HK-2 (cell line): ENCODE measurements at regions not wholly inside any gene's neighbourhood (a gene's known extent, or its start where the extent isn't known, plus 50 kb on each side); places are given as distances from the start of the nearest gene placed in this dataset.

Experiments used
- DNase-seq: peaks from one replicate; pipeline ENCODE4 v3.0.0-alpha.2; 2018; ENCODE audit not compliant: unreplicated experiment

DNA sequence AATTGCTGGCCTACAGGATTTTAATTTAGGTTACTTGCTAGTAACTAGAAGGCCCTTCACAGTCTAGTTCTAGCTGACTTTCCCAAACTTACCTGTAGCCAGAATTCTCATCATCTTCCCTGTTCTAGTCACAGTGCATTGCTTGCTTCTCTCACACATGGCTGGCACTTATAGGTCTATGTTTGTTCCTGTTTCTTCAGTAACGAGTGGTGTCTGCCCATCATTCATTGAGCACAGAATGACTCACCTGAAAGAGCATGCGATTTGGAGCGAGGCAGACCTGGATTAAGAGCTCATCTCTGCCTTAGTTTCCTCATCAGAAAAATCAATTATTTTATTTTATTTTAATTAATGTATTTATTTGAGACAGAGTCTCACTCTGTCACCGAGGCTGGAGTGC is 201.7 kb upstream of the ANK2 start:
- DNase-seq, result no peak

- no peak for DNase-seq
These were observed 200.5 kb upstream of the ANK2 start for GRCh38 chr4:112848911-112849310.

- DNase-seq, result no peak
These were observed 196.9 kb upstream of the ANK2 start for GRCh38 chr4:112852601-112853000.

DNA sequence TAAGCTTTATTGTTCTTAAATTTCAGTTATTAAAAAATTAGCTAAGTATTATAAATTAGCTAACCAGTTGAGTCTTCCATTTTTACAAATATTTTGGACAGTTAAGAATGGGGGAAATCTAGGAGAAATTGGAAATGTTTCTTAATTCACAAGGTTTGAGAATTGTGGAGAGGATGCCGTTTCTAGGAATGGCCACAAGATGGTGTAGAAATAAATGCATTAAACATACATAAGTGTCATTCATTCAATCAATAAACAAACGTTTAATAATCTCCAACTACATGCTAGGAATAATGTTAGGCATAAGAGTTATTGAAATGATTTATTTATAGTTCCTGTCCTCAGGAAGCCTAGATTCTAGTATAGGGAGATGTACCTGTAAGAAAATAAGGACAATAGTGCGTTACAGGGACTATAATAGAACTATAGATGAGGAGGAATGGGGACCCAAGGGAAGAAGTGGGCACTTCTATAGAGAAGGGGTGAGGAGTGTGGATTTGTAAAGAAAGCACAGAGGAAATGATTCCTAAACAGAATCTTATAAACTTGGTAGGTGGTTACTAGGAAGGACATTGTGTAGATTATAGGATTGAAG is 195.7 kb upstream of the ANK2 start:
- no peak for DNase-seq

- DNase-seq, result no peak
These were observed 195.0 kb upstream of the ANK2 start for GRCh38 chr4:112854420-112854819.

DNA sequence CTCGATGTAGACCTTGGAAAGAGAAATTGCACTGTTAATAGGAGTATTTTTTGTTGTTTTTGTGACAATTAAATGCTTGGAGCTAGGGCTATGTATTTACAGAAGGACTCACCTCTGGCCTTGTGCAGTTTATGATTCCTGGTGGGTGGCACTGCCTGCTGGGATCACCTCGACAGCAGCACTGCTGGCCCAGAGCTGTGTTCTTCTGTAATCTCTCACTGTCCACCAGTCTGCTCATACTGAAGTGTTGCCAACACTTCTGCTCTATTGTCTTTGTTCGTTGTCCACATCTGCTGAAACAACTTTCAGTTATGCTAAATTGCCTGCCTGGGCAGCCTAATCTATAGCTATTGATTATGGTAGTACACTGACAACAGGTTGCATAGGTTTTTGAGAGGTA is 194.4 kb upstream of the ANK2 start:
- DNase-seq, result no peak

DNA sequence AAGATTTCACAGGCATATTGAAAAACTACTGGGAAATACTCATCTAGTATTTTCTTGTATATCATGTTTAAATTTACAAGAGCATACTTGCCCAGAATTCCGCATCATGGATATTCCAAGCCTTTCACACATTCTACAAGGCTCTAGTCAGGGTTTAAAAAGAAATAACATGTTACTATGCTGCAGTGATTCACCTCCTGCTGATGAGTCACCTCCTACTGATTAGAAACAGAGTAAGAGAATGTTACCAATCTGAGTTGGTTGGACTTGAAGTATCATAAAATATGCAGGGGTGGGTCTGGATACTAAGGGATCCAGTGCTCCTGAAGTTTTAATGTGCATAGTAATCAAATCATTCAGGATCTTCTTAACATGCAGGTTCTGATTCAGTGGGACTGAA is 192.0 kb upstream of the ANK2 start:
- DNase-seq, result no peak

GRCh38 chr4:112858751-112859150 is 190.7 kb upstream of the ANK2 start:
- DNase-seq, result no peak

- DNase-seq, result no peak
These were observed 189.8 kb upstream of the ANK2 start for GRCh38 chr4:112859456-112860184.

DNA sequence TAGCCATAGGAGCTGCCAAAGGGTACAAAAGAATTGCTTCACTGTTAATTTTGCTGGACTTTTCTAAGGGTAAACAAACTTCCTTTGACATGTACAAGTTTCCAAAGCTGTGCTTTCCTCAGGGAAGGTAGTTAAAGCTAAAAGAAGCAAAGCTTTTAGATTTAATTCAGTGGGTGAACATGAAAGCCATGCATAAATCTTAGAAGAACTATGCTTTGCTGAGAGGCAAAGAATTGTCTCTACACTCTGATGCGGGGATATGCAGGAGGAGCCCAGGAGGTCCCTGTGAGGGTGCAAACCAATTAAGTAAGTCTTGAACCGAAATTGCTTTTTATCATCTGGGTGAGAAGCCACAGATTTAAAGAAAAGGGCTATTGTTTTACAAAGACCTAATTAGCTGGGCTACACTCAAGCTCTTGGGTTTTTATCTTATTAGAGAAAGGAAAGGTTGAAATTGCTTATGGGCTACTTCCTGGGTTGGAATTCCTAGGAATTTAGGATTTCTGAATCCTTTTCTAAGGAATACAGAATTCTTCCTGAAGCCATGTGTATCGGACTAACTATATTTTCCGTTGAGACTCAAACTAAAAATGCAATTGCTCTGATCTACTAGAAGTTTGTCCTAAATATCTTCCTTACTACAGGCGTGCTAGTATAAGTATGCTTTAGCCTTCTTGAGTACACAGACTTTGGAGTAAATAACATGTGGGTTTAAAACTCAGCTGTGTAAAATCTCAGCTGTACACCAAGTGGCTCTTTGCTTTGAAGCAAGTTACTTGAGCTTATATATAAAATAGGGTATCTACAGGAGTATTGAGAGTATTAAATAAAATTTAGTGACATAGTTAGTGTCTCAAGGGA is 188.4 kb upstream of the ANK2 start:
- no peak for DNase-seq

DNA sequence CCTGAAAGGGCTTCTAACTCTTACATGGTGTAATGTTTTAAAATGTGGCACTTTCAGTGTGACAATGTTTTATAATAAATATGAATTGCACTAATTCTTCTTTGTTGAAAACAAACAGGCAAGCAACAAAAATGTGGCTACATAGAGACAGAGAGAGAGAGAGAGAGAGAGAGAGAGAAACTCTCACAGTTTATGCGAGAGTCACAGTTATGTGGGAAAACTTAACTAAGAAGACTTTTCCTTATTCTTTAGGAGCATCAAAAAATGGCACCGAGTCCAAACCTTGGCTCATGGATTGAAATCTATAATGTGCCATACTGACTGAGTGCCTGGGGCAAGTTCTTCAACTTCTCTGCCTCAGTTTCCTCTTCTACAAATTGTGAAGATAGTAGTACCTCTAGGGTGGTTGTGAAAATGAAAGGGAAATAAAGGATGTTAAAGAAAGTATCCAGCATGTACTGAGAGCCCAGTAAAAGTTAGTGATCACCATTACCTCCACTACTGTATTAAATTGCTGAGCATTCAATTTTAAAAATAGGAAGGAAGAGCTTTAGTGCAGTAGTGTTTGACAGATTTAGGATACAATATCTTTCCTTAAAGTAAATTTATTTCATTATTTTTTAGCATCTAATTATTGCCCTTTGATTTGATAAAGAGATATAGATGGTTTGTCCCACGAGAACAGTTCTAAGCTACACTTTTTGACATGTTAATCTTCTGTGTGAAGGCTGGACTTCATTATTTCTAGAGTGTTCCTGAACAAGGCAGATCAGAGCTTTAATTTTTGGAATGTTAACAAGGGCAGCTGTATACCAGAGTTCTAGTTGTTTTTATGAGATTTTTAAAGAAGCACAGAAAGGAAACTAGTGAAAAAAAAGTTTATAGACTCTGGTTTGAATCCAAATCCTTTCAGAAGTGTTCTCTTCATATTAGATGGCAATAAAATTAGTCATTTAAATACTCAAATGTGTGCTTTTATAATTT is 187.5 kb upstream of the ANK2 start:
- DNase-seq, result no peak

DNA sequence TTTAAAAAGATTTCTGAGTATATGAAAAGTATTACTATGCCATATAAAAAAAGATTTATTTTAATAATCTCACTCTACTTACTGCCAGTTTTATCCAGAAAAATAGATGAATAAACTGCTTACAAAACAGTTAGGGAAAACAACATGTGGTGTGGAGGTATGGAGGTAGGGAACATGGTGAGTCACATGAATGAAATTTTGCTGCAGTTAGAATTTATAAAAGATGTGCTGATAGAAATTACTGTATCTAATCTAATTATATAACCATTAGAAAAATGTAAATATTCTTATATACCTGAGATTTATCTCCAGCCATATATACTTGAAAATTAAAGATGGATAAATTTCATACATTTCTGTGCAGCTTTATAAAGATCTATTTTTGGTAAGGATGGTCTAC is 184.0 kb upstream of the ANK2 start:
- DNase-seq, result no peak

- DNase-seq, result no peak
These were observed 173.1 kb upstream of the ANK2 start for GRCh38 chr4:112876316-112876715.

DNA sequence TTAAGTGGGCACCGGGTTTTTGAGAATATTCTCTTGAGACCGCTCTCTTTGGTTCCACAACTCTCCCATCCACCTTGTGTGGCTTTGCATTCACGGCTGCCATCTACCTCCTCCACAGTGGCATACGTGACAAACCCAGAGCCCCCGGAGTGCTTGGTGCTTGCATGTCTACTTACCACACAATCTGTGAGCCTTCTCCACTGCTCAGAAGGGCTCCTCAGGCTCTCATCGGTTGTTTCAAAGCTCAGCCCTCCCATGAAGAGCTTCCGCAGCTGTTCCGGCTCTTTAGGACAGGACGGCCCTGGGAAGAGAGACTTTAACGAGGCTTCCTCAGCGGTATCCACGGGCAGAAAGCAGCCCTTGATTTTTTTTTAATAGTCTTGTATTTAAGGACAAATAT is 167.6 kb upstream of the ANK2 start:
- DNase-seq, result no peak

DNA sequence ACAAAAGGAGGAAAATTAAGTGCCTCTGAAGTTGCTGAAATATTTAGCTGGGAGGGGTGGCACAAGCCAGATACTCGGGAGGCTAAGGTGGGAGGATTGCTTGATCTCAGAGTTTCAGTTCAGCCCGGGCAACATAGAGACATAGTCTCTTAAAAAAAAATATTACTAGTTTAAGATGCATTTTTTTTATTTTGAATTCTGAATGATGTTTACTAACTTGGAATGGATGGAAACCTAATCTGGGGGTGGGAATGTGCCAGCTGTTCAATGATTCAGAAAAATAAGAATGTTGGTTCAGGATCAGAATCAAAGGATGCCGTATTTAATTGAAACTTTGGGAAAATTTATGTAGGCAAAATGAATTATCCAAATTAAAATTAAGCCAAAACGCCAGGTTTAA is 167.2 kb upstream of the ANK2 start:
- no peak for DNase-seq

- DNase-seq, result no peak
These were observed 165.0 kb upstream of the ANK2 start for GRCh38 chr4:112884406-112884805.

DNA sequence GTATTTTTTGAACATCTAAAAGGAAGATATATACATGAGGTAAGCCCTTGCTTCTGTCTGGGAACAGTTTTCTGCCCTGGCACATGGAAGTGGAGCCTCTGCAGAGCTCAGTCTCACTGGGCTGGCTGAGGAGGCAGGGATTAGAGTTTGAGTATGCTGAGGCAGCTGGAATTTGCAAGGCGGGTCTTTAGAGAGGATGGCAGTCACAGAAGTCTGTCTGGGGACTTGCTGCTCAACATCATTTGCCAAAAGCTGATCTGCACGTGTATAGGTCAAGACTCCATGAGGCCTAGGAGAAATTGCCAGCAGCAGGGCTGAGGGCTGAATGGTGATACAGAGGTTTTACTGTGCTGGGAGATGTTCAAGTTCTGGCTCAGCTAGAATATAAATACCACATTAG is 163.6 kb upstream of the ANK2 start:
- no peak for DNase-seq

- no peak for DNase-seq
These were observed 160.8 kb upstream of the ANK2 start for GRCh38 chr4:112888622-112889021.

DNA sequence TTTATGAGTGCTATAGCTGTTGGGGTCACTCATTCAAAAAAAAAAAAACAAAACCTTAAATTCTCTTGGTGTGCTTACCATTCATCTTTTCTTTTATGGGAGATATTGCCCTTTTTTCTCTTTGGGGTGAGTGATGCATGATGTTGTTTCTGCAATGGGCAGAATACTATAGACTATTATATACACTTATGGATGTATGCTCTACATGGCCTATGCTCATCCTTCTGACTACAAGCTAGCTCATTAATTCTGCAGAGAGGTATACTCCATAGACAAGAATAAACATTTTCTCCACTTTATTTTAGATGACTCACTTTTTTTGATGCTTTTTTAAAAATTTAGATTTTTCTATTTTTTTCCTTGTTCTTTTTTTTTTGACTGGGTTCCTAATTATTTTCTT is 160.3 kb upstream of the ANK2 start:
- DNase-seq, result no peak

- DNase-seq, result no peak
These were observed 159.6 kb upstream of the ANK2 start for GRCh38 chr4:112889619-112890527.

DNA sequence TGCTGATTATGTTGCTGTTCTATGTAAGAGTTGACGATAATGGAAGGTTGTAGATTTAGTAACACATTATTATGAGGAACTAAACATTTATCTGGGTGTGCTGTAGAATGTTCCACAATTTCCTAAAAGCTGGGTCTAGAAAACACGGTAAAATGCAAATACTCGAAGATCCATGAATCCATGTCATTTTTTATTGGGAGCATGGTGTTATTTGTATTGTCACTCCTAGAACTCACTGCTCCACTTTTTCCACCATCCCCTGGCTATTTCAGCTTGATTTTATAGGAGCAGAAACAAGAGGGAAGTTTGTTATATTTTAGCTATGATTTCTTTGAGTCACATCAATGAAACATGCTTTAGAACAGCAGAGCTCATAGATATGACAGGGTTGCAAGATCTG is 155.0 kb upstream of the ANK2 start:
- DNase-seq, result no peak
